ENCODE measurements at regions not wholly inside any gene's neighbourhood (a gene's known extent, or its start where the extent isn't known, plus 50 kb on each side); places are given as distances from the start of the nearest gene placed in this dataset.

- Histone ChIP-seq H3K4me3 (ENCODE audit: low read depth, low read length, poor library complexity, severe bottlenecking) (no peak overlapping the region), H3K9me2 (ENCODE audit: insufficient read depth, low read length) (no peaks in the 10 kb centered on the region), H3K27ac (ENCODE audit: low read depth, low read length, poor library complexity, severe bottlenecking) (no peak overlapping the region), H3K36me3 (ENCODE audit: insufficient read depth, low read length) (no peaks in the 10 kb centered on the region), H3K9me3 (ENCODE audit: low read length) (no peaks in the 10 kb centered on the region), H3K4me1 (ENCODE audit: insufficient read depth, low read length, poor library complexity, severe bottlenecking) (no peaks in the 10 kb centered on the region), H2AFZ (ENCODE audit: low read length) (no peak overlapping the region), H3K4me2 (ENCODE audit: low read length) (no peak overlapping the region), H4K20me1 (ENCODE audit: insufficient read depth, low read length) (no peaks in the 10 kb centered on the region), H3K79me2 (ENCODE audit: insufficient read depth, low read depth, low read length) (no peaks in the 10 kb centered on the region)
- TF ChIP-seq EZH2phosphoT487 (IDR thresholded peaks at IDR 0.05; ENCODE audit: borderline replicate concordance, low read depth, low read length) (no peak), CTCF (conservative IDR thresholded peaks at IDR 0.05; ENCODE audit: low read length) (no peak)
- POLR2A ChIA-PET = no interaction called here
- BruUV-seq (replicated peaks) = no TSS peak
- CTCF ChIA-PET (ENCODE audit: unreplicated experiment) = no interaction called here
- DNase-seq (ENCODE audit: low spot score) = no peak
- intact Hi-C loops (cut with micrococcal nuclease; ENCODE audit: unreplicated experiment) = no loop called here
These were observed 54.4 kb upstream of the SLC6A11 start for GRCh38 chr3:10761583-10761982.

GRCh38 chr3:10762116-10762515, 53.9 kb upstream of the SLC6A11 start:
- BruUV-seq (replicated peaks) = no TSS peak
- TF ChIP-seq EZH2phosphoT487 (IDR thresholded peaks at IDR 0.05; ENCODE audit: borderline replicate concordance, low read depth, low read length) = no peak
- TF ChIP-seq CTCF (conservative IDR thresholded peaks at IDR 0.05; ENCODE audit: low read length) = no peak
- no peak overlapping the region for H3K4me2 ChIP-seq (ENCODE audit: low read length)
- ChIA-PET CTCF (ENCODE audit: unreplicated experiment) (no interaction called here), POLR2A (no interaction called here)
- H4K20me1 ChIP-seq (ENCODE audit: insufficient read depth, low read length) = no peaks in the 10 kb centered on the region
- DNase-seq (ENCODE audit: low spot score) = peak; percentile 4
- H2AFZ ChIP-seq (ENCODE audit: low read length) = no peak overlapping the region
- no peaks in the 10 kb centered on the region for H3K79me2 ChIP-seq (ENCODE audit: insufficient read depth, low read depth, low read length)
- no peaks in the 10 kb centered on the region for H3K36me3 ChIP-seq (ENCODE audit: insufficient read depth, low read length)
- no peaks in the 10 kb centered on the region for H3K9me2 ChIP-seq (ENCODE audit: insufficient read depth, low read length)
- no peak overlapping the region for H3K4me3 ChIP-seq (ENCODE audit: low read depth, low read length, poor library complexity, severe bottlenecking)
- intact Hi-C loops (cut with micrococcal nuclease; ENCODE audit: unreplicated experiment) = no loop called here
- H3K27ac ChIP-seq (ENCODE audit: low read depth, low read length, poor library complexity, severe bottlenecking) = no peak overlapping the region
- H3K4me1 ChIP-seq (ENCODE audit: insufficient read depth, low read length, poor library complexity, severe bottlenecking) = no peaks in the 10 kb centered on the region
- no peaks in the 10 kb centered on the region for H3K9me3 ChIP-seq (ENCODE audit: low read length)

- no peak overlapping the region for H2AFZ ChIP-seq (ENCODE audit: low read length)
- no peaks in the 10 kb centered on the region for H3K9me2 ChIP-seq (ENCODE audit: insufficient read depth, low read length)
- H3K27ac ChIP-seq (ENCODE audit: low read depth, low read length, poor library complexity, severe bottlenecking) = no peak overlapping the region
- TF ChIP-seq CTCF (conservative IDR thresholded peaks at IDR 0.05; ENCODE audit: low read length) (no peak), EZH2phosphoT487 (IDR thresholded peaks at IDR 0.05; ENCODE audit: borderline replicate concordance, low read depth, low read length) (no peak)
- ChIA-PET CTCF (ENCODE audit: unreplicated experiment) (no interaction called here), POLR2A (no interaction called here)
- H3K9me3 ChIP-seq (ENCODE audit: low read length) = no peaks in the 10 kb centered on the region
- H3K4me2 ChIP-seq (ENCODE audit: low read length) = no peak overlapping the region
- no TSS peak for BruUV-seq (replicated peaks)
- intact Hi-C loops (cut with micrococcal nuclease; ENCODE audit: unreplicated experiment) = no loop called here
- peak; percentile 14 for DNase-seq (ENCODE audit: low spot score)
- no peaks in the 10 kb centered on the region for H3K36me3 ChIP-seq (ENCODE audit: insufficient read depth, low read length)
- no peak overlapping the region for H3K4me3 ChIP-seq (ENCODE audit: low read depth, low read length, poor library complexity, severe bottlenecking)
- no peaks in the 10 kb centered on the region for H3K4me1 ChIP-seq (ENCODE audit: insufficient read depth, low read length, poor library complexity, severe bottlenecking)
- H4K20me1 ChIP-seq (ENCODE audit: insufficient read depth, low read length) = no peaks in the 10 kb centered on the region
- H3K79me2 ChIP-seq (ENCODE audit: insufficient read depth, low read depth, low read length) = no peaks in the 10 kb centered on the region
These were observed 53.3 kb upstream of the SLC6A11 start for GRCh38 chr3:10762611-10763247.

All from OCI-LY7 (cell line).